Osteoblast (primary cell): ENCODE measurements at regions not wholly inside any gene's neighbourhood (a gene's known extent, or its start where the extent isn't known, plus 50 kb on each side); places are given as distances from the start of the nearest gene placed in this dataset.
A peak's percentile ranks its signal among the peaks of the same experiment; 100 is the strongest.

Experiments used
- DNase-seq: peaks from one replicate; pipeline ENCODE4 v3.0.0; 2011; ENCODE audit warnings: low spot score, mixed read lengths; ENCODE audit not compliant: insufficient read length; ENCODE audit errors: missing footprints
- H2AFZ ChIP-seq: 2 replicates; pipeline ENCODE4 v1.6.0; 2011; ENCODE audit warnings: mild to moderate bottlenecking, low read length
- H3K27ac ChIP-seq: 2 replicates; pipeline ENCODE4 v1.5.1; 2011; ENCODE audit warnings: mild to moderate bottlenecking, low read depth, low read length, moderate library complexity
- H3K27me3 ChIP-seq: 2 replicates; pipeline ENCODE4 v1.6.0; 2012; ENCODE audit warnings: mild to moderate bottlenecking, control low read depth, inconsistent platforms, low read length, moderate library complexity; ENCODE audit not compliant: insufficient read depth
- H3K36me3 ChIP-seq: 2 replicates; pipeline ENCODE4 v1.5.1; 2011; ENCODE audit warnings: mild to moderate bottlenecking, low read length, control low read depth, moderate library complexity; ENCODE audit not compliant: insufficient read depth
- H3K4me1 ChIP-seq: 2 replicates; pipeline ENCODE4 v1.5.1; 2011; ENCODE audit warnings: mild to moderate bottlenecking, low read length, control low read depth, moderate library complexity; ENCODE audit not compliant: insufficient read depth
- H3K4me2 ChIP-seq: 2 replicates; pipeline ENCODE4 v1.6.0; 2011; ENCODE audit warnings: mild to moderate bottlenecking, low read length; ENCODE audit not compliant: insufficient read depth
- H3K4me3 ChIP-seq: fragments of 200-600 bp; sonication (generic); 3 replicates; pipeline ENCODE4 v1.5.1; 2012; ENCODE audit warnings: mild to moderate bottlenecking, low read length, inconsistent platforms; ENCODE audit not compliant: insufficient read depth
- H3K79me2 ChIP-seq: 2 replicates; pipeline ENCODE4 v1.6.0; 2012; ENCODE audit warnings: mild to moderate bottlenecking, low read length, control low read depth, inconsistent platforms; ENCODE audit not compliant: insufficient read depth
- H3K9me3 ChIP-seq: 2 replicates; pipeline ENCODE4 v1.5.1; 2011; ENCODE audit warnings: low read depth, low read length, control low read depth
- H4K20me1 ChIP-seq: 2 replicates; pipeline ENCODE4 v1.6.0; 2012; ENCODE audit warnings: mild to moderate bottlenecking, low read length, control low read depth; ENCODE audit not compliant: insufficient read depth
- CTCF ChIP-seq: IDR thresholded peaks from 2 replicates; pipeline ENCODE4 v1.5.1; 2011; ENCODE audit warnings: mild to moderate bottlenecking, low read depth, low read length, moderate library complexity; ENCODE audit errors: extremely low read depth

- no peaks in the 10 kb centered on the region for H4K20me1 ChIP-seq
- H3K4me1 ChIP-seq: no peaks in the 10 kb centered on the region
- H3K9me3 ChIP-seq: no peaks in the 10 kb centered on the region
- no peaks in the 10 kb centered on the region for H3K27me3 ChIP-seq
- no peak for DNase-seq
- H3K4me2 ChIP-seq: no peak overlapping the region
- H2AFZ ChIP-seq: no peak overlapping the region
- TF ChIP-seq CTCF: no peak
- H3K36me3 ChIP-seq: no peaks in the 10 kb centered on the region
- no peak overlapping the region for H3K27ac ChIP-seq
- H3K4me3 ChIP-seq: no peak overlapping the region
- no peaks in the 10 kb centered on the region for H3K79me2 ChIP-seq
Measured at GRCh38 chr4:126715067-126715466, 917.7 kb upstream of the INTU start.

- no peak for TF ChIP-seq CTCF
- Histone ChIP-seq H3K79me2 (no peaks in the 10 kb centered on the region), H4K20me1 (no peaks in the 10 kb centered on the region)
Measured at GRCh38 chr4:126715681-126716080, 917.1 kb upstream of the INTU start.

GRCh38 chr4:126718136-126718535 lies 914.6 kb upstream of the INTU start:
- DNase-seq: peak; percentile 84
- peak overlapping the region; percentile 27 for H3K4me2 ChIP-seq

More at GRCh38 chr4:126715681-126716080, 917.1 kb upstream of the INTU start:
- Histone ChIP-seq H3K4me2 (no peak overlapping the region), H3K27me3 (no peaks in the 10 kb centered on the region), H3K27ac (no peak overlapping the region), H3K9me3 (no peaks in the 10 kb centered on the region), H3K4me3 (no peak overlapping the region), H3K4me1 (no peaks in the 10 kb centered on the region), H3K36me3 (no peaks in the 10 kb centered on the region), H2AFZ (no peak overlapping the region)
- no peak for DNase-seq

GRCh38 chr4:126719852-126720251 lies 912.9 kb upstream of the INTU start:
- no peaks in the 10 kb centered on the region for H3K9me3 ChIP-seq
- no peaks in the 10 kb centered on the region for H4K20me1 ChIP-seq
- TF ChIP-seq CTCF: no peak
- no peak overlapping the region for H3K4me3 ChIP-seq
- no peak overlapping the region for H3K4me2 ChIP-seq
- H3K27me3 ChIP-seq: no peaks in the 10 kb centered on the region
- H3K79me2 ChIP-seq: no peaks in the 10 kb centered on the region
- H3K36me3 ChIP-seq: no peaks in the 10 kb centered on the region
- no peak overlapping the region for H2AFZ ChIP-seq
- H3K4me1 ChIP-seq: no peaks in the 10 kb centered on the region
- no peak overlapping the region for H3K27ac ChIP-seq
- DNase-seq: no peak

More at GRCh38 chr4:126718136-126718535, 914.6 kb upstream of the INTU start:
- peak overlapping the region; percentile 14 for H2AFZ ChIP-seq
- H3K27me3 ChIP-seq: no peaks in the 10 kb centered on the region
- H3K36me3 ChIP-seq: no peaks in the 10 kb centered on the region
- H3K9me3 ChIP-seq: no peaks in the 10 kb centered on the region
- H3K4me3 ChIP-seq: no peak overlapping the region
- no peaks in the 10 kb centered on the region for H3K4me1 ChIP-seq
- no peaks in the 10 kb centered on the region for H3K79me2 ChIP-seq
- no peak overlapping the region for H3K27ac ChIP-seq
- TF ChIP-seq CTCF: no peak
- no peaks in the 10 kb centered on the region for H4K20me1 ChIP-seq
